ENCODE measurements at regions not wholly inside any gene's neighbourhood (a gene's known extent, or its start where the extent isn't known, plus 50 kb on each side); places are given as distances from the start of the nearest gene placed in this dataset.

DNA sequence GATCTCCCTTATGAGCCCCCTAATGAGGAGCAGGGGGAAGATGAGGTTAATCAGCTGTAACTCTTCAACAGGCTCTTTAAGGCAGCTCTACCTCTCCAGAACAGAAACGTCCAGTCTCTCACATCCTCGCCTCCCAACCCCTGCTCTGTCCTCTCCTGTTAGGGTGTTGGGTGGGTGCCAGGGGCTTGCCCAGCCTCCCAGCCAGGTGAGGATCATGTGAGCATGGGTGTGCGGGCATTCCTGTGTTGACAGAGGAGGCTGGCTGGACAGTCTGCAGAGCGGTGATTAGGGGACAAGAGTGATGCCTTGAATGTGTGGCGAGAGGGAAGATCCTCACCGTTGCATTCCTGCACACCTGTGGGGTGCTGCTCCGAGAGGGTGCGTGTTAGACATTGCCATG, 51.7 kb downstream of the CCDC180 start:
- no peaks in the 10 kb centered on the region for H3K27me3 Mint-ChIP-seq
- no peak overlapping the region for H3K4me3 Mint-ChIP-seq
- H3K4me1 Mint-ChIP-seq = peaks cover 8 to 11% (median 10%) of the 10 kb centered on the region in 3 donors
- peak overlapping the region in 1 of 3 donors; percentile 5 for H3K27ac Mint-ChIP-seq
- H3K9me3 Mint-ChIP-seq = no peaks in the 10 kb centered on the region
- H3K36me3 Mint-ChIP-seq = peaks cover 9% of the 10 kb centered on the region

Data from IgD-negative memory B cell (primary cell).